HK-2 (cell line): ENCODE measurements at regions not wholly inside any gene's neighbourhood (a gene's known extent, or its start where the extent isn't known, plus 50 kb on each side); places are given as distances from the start of the nearest gene placed in this dataset.
"Not testable (repeated sequence)": the region's sequence is repeated elsewhere in the genome, so short reads cannot be mapped to it uniquely, and the experiment has no call there.

Experiments used
- DNase-seq: peaks from one replicate; pipeline ENCODE4 v3.0.0-alpha.2; 2018; ENCODE audit not compliant: unreplicated experiment

DNA sequence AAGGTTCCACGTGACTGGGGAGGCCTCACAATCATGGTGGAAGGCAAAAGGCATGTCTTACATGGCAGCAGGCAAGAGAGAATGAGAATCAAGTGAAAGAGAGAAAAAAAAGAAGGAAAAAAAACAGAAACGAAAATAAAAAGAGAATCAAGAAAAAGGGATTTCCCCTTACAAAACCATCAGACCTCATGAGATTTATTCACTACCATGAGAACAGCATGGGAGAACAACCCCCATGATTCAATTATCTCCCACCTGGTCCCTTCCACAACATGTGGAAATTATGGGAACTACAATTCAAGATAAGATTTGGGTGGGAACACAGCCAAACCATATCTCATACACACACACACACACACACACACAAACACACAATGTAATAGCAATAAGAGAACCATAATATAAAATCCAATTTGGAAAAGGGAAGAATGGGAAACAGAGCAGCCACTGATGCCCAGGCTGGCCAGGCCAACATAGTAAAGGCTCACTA lies 90.6 kb upstream of the C1QTNF7 start:
- not testable (repeated sequence) for DNase-seq

DNA sequence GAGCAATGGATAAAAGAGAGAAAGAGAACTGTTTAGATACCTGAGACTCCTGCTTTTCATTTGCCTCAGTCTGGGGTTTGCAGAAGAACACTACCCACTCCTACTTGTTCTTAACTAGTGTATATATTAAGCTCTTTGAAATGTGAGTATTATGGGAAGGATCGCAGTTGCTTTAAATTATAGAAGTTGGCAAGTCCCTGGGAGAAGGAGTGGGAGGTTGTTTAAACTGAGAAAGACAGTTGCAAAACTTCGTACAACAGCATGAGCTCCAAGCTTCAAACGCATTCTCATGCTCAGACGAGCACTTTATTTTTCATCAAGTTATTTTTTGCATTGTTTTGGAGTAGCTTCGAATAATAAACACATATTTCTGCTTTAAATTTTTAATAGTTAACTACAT lies 88.1 kb upstream of the C1QTNF7 start:
- DNase-seq: no peak

DNA sequence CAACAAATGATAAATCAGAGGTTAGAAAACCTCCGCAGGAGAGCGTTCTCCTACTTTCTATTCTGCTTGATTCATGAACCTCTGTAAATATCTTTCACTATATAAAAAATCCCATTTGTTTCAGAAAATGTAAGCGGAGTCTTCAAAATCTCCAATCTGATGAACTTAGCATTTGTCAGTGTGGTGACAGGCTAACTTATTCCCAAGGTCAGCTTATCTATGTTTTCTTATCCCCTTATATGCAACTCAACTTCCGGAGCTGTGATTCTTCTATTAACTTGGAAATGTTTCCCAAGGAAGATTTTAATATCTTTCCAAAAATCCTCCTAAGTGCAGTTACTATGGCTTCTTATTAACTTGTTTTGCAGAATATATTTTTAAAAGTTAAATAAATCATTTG lies 87.5 kb upstream of the C1QTNF7 start:
- no peak for DNase-seq

DNA sequence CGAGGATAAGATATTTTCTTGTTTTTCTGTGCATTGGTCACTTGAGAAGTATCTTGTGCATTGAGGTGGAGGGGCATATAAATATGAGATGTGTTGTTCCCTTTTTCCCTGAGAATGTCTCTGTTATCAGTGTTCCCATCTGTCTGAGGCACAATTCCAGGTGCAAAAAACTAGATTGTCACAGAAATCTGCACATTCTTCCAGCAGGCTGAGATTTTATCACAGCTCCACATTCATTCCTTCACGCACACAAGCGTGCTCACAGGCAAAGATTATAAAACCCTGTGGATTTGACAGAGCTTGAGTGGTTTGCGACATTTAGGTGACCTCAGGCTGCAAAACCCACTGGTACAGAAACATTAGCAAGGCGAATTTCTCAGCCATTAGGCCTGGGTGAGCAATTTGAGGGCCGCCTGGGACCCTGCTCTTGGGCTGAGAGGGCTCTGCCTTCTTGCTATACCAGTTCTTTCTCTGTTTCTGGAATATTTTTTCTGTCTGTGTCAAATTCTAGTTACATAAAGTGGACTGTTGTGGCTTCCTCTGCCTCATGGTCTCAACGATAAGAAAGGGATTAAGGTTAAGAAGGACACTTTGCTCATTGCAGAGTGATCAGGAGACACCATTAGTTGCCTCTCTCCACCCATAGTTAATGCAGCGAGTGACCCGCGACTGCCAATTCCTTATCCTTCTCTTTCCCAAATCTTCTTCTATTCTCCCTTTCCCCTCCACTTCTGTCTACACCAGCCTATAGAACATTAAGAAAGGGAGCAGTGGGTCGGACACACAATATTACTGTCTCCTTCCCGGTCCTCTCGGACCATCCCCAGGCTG lies 86.7 kb upstream of the C1QTNF7 start:
- no peak for DNase-seq

DNA sequence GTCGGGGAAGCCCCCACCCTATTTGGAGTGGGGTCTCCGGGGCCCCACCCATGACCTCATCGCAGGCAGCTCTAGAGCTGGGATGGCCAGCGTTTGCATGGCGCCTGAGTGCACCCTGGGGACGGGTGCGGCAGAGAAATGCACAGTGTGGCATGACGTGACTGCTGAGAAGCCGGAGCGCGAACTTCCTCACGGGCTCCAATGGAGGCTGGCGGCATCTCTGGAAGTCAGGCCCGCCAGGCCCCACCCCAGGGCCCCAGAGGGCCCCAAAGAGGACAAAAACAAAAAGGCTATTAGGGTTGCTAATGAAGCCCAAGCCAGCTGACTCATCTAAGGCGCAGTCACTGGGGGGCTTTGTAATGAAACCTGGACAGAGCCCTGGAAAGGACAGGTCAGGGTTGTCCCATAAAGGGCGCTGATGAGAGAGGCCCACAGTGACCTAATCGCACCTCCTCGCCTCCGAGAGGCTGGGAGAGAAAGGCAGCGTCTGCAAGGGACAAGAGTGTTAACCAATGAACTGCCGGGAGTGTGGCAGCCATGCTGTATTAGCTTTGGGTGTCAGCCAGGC lies 86.0 kb upstream of the C1QTNF7 start:
- no peak for DNase-seq

DNA sequence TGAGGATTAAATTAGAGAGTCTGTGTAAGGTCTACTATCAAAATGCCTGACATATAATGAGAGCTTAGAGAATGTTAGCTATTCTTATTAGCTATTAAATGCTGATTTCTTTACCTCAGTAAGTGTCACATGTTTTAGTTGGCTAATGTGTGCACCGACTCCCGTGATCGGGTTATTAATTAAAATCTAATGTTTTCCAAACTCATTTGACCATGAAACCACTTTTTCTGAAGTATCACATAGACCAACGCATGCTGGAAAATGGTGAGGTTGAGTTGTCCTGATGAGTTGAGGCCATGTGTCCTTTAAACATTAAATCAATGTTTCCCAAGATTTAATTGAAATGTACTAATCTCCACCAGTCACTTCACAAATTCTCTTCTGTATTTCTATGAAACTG lies 84.8 kb upstream of the C1QTNF7 start:
- no peak for DNase-seq

DNA sequence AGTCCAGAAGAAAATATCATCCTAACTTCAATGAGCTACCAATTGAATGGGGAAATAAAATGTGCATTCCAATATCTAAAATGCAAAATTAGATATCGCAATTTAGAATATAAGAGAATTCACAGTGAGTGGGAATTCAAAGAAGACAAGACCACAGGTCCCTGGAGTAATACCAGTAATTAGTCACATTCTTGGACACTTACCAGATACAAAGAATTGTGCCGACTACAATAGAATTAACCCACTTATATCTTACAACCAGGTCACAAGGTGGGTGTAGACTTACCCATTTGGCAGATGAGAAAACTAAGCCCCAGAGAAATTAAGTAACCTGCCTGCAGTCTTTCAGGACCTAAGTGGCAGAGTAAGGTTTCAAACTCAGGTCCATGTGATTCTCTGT lies 84.3 kb upstream of the C1QTNF7 start:
- DNase-seq: no peak

DNA sequence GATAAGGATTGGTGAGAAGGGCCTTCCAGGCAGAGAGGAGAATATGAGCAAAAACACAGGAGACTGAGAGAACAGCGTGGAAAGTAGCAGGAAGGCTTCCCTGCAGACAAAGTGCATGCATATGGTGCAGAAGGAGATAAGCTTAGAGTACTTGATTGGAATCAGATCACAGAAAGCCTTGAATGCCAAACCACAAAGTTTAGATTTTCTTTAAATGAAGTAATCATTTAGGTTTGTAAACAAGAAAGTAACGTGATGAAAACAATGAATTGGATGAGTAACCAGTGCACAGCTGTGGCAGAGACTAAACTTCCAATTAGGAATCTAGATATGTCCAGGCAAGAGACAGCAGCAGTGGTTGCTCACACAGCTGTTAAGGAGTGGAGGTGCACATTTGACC lies 83.8 kb upstream of the C1QTNF7 start:
- no peak for DNase-seq

DNA sequence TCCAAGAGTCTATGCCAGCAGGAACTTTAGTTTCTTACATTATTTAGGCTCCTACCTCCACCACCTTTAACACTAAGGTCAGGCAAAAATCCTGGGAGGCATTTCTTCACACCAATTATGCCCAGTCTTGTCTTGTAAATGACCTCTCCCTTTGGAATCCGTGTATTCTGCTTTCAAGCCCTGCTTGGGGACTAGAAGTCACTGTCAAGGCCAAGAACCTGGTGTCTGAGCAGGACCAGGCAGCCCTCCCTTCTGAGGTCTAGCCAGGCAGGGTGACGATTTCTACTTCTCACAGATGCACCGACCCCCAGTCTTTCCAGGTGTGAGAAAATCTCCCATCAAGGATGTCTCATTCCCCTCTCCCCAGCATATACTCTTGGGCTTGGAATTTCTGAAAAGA lies 82.7 kb upstream of the C1QTNF7 start:
- no peak for DNase-seq

DNA sequence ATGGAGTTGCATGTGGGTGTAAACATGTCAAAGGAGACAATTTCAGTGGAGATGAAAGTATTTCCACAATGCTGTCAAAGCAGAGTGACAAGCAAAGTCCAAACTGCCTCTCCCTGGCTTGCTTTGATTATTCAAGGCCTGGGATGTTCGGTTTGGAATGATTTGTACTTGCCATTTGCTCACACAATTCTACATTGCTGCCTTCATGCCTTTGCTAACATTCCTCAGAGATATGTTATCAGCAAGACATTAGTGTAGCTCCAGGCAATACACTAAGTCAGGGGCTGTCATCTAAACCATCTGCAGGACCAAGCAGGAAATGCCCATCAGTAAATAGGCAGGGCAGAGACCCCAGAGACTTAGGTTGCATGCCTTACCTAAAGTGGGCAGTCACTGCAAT lies 79.6 kb upstream of the C1QTNF7 start:
- no peak for DNase-seq

DNA sequence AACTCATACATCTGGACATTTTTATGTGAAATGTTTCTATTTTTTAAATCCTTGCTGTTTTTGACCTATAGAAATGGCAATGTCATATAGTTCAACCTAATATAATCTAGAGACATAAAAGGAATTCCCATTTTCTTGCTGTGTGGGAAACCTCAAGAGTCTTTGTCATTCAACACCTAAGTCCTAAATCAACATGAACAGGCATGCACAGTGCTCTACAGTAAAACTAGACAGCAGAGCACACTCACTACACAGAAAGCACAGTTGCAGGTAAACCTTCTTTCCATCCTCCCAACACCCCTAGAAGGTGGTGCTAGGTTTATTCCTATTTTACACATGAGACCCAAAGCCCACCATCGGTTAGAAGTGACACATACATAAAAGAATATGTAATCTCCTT lies 79.1 kb upstream of the C1QTNF7 start:
- DNase-seq: no peak

DNA sequence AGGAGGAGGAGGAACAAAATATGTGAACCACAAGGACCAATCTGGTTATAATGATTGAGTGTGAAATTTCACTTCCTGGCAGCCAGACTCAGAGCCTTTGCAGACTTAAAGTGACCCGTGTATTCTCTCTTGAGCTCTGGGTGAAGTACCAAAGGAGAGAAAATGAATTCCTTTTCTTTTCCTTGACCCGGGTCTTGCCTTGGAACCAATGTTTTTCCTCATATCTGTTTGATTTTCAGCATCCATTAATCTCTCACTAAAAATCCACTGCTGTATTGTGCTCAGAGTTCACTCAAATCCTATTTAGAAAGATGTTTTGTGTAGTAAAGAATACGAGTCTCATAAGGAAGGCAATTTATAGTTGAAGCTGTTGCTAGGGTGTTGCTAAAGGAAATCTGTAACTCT lies 78.3 kb upstream of the C1QTNF7 start:
- no peak for DNase-seq

DNA sequence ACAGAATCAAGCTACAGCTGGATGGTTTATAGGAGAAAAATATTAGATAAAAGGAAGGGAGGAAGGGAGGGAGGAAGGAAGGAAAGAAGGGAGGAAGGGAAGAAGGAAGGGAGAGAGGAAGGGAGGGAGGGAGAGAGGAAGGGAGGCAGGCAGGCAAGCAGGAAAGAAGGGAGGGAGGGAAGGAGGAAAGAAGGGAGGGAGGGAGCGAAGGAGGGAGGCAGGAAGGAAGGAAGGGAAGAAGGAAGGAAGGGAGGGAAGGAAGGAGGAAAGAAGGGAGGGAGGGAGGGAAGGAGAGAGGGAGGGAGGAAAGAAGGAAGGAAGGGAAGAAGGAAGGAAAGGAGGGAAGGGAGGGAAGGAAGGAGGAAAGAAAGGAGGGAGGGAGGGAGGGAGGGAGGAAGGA lies 77.9 kb upstream of the C1QTNF7 start:
- DNase-seq: no peak

DNA sequence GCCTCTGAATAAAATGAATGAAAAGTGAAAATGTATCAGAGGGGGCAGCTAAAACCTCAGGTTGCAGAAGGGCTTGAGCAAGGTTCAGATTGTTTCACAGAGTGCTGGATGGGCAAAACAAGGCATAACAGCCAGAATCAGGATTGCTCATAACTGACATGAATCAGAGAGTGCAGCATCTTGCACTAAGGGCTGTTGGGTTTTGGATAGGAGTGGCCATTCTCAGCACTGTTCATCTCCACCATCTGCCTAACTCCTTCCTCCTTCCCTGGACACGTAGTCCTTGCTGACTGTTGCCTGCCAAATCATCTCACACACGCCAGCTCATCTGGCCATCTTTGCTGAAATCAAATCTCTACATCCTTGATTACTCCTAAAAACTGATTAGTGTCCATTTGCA lies 75.3 kb upstream of the C1QTNF7 start:
- no peak for DNase-seq

DNA sequence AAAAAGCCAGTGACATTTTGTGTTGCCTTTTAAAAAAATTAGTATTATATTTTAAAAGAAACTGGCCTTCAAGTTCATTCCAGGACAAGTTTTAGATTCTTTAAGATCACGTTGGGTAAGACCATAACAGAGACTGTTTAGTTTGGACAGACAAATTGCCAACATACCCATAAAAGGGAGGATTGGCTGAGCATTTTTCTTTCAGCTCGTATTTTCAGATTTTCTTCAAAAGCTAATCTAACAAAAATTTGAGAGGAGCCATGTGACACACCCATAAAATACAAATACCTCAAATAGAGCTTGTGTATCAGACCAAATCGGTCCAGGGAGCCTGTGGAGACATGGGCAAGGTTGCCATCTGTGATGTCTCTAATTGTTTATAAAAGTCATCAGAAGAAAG lies 74.6 kb upstream of the C1QTNF7 start:
- DNase-seq: no peak

DNA sequence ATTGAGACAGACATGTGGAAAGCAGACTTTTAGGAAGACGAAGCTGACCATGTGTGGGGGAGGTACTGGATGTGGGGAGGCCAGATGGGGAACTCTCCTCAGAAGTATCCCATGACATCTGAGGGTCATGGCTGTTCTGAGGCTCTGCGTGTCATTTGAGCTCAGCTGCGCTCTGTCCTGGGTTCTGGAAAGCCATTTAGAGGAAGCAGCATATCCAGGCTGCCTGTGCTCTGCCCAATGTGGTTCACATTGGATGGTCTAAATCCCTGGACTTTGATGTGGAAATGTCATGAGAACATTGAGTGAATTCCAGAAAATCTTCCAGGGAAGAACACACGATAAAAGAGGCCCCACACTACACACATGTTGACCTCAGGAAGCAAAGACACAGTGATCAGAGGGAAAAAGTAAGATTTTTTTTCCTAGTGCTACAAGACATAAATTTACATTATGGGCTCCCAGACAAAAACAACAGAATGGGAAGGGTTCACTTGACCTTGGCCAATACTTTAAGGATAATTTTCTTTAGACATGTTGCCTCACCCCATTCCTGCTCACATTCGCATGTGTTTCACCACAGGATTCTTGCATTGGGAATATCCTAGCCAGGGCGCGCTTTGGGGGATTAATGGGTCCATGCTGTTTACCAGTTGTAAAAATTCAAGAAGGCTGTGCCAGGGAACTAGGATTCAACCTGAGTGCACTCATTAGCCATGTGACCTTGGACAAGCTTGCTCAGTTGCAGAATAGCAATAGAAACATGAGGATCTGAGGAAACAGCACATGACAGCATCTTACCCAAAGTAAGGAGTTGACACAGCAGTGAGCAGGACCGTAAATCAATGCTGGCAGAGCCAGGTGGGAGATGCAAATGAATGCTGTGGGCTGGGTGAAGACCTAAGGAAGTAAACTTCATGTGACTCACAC lies 73.2 kb upstream of the C1QTNF7 start:
- DNase-seq: no peak

DNA sequence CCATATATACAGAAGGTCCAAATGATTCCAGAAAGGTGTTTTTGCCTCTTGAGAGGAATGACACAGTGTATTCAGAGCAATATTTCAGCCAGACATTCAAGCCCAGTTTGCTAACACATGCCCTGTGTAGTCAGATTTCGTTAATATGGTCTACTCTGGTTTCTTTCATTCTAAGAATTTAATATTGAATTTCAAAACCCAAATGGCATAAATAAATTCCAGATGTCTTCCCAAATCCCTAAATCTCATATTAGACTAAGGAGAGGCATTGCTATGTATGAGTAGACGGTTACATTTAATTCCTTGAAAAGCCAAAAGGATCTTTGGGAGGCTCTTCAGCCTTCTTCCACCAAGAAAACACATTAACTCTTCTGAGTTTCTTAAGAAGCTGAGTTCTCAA lies 66.3 kb upstream of the C1QTNF7 start:
- no peak for DNase-seq

DNA sequence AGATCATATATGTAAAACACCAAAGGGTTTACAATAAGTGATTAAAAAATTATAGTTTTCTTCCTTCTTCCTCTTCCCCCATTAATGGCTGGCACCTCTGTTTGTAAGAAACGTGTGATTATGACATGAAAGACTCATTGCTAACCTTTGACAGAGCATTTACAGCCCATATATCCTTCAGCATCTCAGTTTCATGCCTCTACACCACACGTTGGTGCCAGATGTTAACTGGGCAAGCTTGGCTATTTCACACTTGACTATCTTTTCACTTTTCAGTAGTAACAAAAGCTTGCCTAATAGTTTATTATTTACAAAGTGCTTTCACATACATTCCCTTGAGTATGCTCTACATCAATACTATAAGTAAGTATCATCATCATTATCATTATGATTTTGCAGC lies 65.3 kb upstream of the C1QTNF7 start:
- no peak for DNase-seq

DNA sequence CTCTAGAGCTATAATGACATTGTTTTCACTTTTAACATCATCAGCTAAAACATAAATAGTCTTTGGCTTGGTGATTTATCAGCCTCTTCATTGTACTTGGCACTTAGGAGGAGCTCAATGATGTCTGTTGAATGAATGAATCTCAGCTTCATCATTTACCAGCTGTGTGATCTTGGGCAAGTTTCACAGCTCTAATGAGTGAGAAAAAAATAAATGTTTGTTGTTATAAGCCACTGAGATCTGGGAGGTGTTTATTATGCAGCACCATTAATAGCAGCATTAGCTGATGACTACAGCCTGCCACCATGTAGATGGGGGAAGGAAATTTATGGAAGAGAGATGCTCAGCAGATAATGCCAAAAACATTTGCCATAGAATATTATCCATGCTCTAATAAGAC lies 63.6 kb upstream of the C1QTNF7 start:
- no peak for DNase-seq

DNA sequence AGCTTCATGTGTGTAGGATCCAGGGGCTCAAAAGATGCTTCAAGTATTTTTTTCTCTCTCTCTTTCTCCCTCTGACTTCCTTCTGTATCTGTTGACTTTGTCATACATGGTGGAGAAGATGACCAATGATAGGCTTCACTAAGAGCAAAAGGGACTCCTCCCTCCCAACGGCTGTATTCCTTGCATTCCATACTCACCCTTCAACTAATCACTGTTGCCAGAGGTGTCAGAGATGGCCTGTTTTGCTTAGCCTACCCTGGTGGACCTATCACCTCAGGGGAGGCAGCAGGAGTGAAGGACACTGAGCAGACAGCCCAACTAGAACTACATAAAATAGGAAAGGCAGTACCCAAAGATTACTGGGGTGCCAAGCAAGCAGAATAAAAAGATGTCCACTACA lies 62.2 kb upstream of the C1QTNF7 start:
- DNase-seq: no peak

DNA sequence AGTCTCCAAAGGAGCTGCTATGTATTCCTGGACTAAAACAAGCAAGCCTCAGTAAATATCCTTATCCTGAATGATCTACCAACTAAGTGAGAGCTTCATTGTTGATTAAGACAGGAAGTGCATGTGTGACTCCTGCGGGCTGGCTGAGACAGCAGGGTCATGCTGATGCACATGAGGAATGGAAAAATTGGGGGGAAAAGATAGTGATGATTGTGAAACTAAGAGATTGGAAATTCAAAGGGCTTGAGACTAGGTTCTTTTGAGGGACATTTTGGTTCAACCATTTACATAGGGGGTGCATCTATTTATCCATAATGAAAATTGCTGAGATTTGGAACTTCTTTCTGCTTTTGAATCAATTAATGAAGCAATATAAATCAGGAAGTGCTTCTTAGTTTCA lies 61.1 kb upstream of the C1QTNF7 start:
- DNase-seq: no peak

DNA sequence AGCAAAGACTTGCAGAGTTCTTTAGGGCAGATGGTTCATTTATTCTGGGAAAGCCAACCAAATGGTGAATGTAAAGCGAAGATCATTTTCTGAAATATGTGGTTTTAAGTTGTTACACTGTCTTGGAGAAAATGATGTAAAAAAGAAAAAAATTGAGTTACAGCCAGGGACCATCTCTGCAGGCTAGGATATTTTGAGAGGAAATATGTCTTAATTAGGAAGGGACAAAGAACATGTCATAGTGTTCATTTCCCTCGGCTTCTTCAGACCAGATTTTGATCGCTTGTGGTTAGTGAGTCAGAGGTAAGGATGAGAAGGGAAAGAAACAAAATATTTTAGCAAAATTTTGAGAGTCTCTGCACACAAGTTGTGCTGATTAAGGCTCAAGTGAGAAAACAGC lies 59.0 kb upstream of the C1QTNF7 start:
- DNase-seq: no peak

DNA sequence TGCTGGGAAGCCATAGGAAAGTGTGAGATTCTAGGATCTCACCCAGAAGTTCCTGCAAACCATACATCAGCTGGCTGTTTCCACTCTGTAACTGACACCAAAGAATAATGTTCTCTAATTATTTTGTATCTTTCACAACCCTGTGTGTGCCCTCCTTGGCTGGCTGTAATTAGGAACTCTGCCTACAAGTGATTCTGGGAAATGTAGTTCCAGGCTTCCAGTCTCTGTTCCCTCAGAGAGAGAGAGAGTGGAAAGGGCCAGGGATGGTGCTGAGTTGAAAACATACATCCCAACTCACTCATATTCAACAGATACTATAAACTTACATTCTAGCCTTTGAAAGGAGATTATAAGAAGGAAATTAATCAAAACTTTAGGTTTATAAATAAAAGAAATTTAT lies 57.5 kb upstream of the C1QTNF7 start:
- DNase-seq: no peak
